ENCODE measurements at regions not wholly inside any gene's neighbourhood (a gene's known extent, or its start where the extent isn't known, plus 50 kb on each side); places are given as distances from the start of the nearest gene placed in this dataset.
"Not testable (repeated sequence)": the region's sequence is repeated elsewhere in the genome, so short reads cannot be mapped to it uniquely, and the experiment has no call there.

DNA sequence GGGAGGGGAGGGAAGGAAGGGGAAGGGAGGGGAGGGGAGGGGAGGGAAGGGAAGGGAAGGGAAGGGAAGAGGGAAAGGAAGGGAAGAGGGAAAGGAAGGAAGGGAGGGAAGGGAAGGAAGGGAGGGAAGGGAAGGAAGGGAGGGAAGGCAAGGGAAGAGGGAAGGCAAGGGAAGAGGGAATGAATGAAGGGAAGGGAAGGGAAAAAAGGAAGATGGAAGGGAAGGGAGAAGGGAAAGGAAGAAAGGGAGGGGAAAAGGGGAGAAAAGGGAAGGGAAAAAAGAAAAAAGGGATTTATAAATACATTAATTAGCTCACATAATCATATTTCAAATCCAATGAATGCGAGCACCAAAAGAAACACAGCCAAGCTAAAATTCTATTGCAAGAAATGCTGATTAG lies 202.9 kb upstream of the LRRTM4 start:
- DNase-seq = no peak

DNA sequence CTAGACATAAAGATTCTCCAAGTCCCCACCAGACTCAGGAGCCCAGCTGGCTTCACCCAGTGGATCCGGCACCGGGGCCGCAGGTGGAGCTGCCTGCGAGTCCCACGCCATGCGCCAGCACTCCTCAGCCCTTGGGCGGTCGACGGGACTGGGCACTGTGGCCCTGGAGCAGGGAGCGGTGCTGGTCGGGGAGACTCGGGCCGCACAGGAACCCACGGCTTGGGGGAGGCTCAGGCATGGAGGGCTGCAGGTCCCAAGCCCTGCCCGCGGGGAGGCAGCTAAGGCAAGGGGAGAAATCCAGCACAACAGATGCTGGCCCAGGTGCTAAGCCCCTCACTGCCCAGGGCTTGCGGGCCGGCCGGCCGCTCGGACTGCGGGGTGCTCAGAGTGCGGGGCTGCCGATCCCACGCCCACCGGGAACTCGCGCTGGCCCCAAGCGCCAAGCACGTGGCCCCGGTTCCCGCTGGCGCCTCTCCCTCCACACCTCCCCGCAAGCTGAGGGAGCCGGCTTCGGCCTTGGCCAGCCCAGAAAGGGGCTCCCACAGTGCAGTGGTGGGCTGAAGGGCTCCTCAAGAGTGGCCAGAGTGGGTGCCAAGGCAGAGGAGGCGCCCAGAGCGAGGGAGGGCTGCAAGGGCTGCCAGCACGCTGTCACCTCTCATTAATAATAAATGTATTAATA lies 212.6 kb upstream of the LRRTM4 start:
- not testable (repeated sequence) for DNase-seq

DNA sequence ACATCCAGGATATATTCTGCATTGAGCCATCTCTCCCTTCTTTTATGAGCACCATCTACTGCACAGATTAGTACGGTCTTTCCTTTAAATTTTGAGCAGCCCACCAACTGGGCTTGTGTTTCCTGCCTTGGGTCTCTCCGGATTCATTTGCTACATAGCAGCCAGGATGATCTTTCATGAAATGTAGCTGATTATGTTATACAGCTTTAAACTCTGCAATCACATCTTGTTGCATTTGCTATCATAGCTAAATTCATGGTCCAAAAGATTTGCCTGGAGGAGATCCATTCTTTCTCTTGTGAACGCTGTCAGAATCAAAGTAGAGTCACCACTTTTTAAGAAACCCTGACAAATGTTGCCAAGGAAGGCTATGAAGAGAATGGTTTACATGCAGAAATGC lies 215.1 kb upstream of the LRRTM4 start:
- no peak for DNase-seq

DNA sequence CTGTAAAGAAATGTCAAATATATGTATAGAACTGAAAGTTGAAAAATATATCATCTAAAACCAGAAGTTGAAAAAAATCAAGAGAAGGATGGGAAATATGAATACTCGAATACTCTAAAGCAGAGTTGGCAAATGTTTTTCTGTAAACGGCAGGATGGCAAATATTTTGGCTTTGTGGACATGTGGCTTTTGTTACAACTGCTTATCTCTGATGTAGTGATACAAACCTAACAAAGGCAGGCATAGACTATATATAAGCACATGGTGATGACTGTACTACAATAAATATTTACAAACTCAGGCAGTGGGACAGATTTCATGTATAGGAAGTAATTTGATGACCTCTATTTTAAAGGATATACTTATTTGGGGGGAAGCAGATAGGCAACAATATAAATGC lies 224.6 kb upstream of the LRRTM4 start:
- no peak for DNase-seq

DNA sequence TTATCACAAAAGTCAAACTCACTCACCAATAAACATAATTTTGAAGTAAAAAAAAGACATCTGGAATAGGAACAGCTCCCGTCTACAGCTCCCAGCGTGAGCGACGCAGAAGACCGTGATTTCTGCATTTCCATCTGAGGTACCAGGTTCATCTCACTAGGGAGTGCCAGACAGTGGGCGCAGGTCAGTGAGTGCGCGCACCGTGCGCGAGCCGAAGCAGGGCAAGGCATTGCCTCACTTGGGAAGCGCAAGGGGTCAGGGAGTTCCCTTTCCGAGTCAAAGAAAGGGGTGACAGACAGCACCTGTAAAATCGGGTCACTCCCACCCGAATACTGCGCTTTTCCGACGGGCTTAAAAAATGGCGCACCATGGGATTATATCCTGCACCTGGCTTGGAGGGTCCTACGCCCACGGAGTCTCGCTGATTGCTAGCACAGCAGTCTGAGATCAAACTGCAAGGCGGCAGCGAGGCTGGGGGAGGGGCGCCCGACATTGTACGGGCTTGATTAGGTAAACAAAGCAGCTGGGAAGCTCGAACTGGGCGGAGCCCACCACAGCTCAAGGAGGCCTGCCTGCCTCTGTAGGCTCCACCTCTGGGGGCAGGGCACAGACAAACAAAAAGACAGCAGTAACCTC lies 231.7 kb upstream of the LRRTM4 start:
- not testable (repeated sequence) for DNase-seq

DNA sequence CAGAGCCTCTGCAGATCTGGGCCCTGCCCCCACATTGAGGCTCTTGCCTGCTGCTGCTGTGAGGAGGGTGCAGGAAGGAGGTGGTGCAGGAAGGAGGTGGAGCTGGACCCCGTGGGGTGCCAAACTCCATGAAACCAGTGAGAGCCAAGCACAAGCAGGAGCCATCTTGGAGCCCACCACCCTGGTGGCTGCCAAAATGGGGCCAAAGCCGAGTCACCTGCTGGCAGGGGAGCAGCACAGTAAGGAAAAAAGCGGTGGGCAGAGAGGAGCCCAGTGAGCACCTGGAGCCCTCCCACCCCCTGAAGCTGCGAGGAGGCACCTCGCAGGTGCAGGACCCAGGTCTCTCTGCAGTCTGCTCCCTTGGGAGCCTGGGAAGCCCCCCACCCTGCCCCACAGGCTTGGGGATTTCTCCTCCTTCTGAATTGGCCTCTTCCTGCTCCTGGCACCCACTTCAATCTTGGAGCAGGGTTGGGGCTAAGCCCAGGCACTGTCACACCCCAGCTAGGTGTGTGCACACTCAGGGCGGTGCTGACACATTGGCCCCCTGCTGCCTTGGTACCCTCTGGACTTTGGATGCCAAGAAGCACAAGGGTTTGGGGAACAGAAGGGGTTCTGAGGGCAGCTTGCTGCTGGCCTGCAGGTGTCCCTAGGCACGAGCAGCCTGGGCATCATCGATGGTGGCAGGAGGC lies 245.4 kb upstream of the LRRTM4 start:
- no peak for DNase-seq

DNA sequence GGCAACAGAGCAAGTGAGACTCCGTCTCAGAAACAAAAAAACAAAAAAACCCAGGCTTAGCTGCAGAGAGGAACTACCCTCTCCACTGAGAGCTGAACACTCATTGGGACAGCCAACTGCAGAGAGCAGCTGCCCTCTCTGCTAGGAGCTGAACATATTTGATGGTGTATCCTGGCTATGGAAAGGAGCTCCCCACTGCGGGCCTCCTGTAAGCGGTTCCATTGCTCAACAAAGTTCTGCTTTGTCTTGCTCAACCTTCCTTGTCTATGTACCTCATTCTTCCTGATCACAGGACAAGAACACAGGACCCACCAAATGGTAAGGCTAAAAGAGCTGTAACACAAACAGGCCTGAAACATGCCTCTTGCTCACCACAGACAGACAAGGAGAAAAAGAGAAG lies 246.3 kb upstream of the LRRTM4 start:
- DNase-seq = no peak

DNA sequence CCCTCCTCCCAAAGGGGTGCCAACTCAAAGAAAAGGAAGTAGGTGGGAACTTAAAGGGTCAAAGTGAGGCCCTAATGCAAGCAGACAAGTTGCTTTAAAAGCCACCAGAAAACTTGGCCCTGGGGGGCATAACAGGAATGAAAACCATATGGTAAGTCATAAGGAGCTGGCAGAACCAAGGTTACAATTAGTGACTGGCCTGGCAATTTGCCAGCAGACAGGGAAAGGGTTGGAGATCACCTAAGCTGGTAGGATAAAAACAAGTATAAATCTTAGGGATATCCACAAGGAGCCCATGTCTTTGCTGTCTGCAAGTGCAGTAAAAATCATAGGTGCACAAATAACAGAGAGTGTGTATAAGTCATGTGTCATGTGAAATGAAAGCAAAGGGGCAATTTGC lies 256.7 kb upstream of the LRRTM4 start:
- DNase-seq = no peak

DNA sequence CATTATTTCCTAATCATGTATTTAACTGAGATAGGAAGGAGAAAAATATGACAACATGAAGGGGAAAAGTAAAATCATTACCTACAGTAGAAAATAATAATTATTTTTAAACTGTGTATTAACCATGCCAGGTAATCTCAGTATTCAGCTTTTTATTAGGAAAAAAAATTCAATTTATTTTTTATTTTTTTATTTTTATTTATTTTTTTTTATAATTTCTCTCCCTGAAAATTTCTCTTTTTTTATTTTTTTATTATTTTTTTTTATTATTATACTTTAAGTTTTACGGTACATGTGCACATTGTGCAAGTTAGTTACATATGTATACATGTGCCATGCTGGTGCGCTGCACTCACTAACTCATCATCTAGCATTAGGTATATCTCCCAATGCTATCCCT lies 271.3 kb upstream of the LRRTM4 start:
- DNase-seq = not testable (repeated sequence)

DNA sequence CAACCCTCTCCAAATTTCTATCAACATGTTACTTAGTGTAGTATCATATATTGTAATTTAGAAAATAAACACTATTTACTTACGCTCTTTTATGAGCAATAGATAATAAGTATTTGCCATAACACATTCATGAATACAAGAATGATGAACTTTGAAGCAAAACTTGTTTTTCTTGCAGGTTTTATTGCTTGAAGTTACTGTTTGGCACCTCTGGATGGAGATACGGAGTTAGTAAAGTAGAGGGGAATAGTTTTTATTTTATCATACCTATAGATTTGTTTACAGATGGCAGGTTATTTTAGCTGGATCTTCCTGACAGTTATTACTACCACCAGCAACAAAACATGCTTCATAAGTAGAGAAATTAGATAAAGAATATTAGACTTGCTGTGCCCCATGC lies 274.2 kb upstream of the LRRTM4 start:
- no peak for DNase-seq

DNA sequence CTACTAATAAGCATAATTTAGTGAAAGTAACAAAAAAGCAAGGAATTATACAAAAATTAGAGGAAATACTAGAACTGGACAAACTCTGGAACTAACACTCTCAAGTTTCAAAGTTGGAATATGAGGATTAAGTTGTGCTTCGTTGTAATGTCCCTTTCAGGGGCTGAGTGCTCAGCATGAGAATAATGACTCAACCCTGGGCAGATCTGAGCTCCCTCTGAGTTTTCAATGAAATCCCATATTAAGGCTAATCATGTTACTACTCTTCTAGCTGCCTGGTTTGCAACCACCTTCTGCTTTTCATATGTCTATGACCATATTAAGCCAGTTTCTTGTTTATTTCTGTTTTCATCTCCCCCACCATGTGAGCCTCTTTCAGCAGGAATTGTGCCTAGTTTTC lies 274.9 kb upstream of the LRRTM4 start:
- DNase-seq = no peak

DNA sequence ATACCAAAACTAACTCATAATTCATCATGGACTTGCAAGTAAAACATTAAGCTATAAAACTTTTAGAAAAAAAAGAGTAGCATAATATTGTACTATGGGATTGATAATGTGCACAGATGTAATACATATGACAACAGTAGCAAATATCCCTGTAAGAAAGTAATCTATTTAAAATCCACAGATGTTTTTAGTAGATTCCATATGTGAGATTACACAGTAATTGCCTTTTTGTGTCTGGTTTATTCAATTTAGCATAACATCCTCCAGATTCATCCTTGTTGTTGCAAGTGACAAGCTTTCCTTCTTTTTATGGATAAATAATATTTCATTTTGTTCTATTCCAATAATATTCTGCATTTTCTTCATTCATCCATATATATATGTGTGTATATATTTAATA lies 278.2 kb upstream of the LRRTM4 start:
- no peak for DNase-seq

DNA sequence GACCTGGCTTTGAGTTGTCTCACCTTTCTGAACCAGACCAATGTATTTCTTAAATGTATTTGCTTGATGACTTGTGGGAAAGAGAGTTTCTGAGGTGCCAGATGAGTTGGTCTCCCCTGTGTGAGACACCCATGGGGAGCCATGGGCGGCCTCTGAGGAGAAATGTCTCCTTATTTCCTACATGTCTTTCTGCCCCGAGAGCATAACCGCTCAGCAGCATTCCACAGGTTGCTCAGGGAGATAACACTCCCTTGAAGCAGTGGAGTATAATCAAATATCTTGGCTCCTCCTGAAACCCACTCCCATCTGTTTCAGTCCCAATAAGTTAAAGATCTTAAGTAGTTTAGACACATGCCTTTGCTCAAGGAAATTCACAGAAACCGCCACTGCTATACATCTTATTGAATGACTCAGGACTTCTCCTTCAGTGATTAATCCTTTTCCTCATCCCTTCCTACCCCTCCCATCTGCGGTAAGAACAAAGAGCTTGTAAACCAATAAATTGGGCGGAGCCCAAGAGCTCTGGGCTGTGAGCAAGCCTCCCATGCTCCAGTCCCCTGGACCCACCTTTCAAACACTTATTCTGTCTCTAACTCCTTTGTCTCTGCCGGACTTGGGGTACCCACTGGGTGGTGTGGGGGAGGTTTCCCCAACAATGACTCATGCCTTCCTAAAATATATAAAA lies 285.5 kb upstream of the LRRTM4 start:
- DNase-seq = no peak

DNA sequence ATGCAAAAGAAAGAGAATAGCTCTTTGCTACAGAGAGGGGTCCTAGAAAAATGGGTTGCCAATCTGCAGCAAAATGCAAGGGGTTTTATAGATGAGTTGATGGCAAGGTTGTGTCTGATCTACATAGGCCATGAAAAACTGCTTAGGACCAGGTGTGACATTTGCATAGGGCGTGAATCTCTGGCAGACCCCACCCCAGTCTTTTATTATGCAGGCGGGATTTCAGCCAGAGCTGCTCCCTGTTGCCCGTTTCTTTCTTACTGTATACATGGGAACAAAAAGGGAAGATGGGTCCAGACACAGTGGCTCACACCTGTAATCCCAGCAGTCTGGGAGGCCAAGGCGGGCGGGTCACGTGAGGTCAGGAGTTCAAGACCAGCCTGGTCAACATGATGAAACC lies 286.4 kb upstream of the LRRTM4 start:
- no peak for DNase-seq

DNA sequence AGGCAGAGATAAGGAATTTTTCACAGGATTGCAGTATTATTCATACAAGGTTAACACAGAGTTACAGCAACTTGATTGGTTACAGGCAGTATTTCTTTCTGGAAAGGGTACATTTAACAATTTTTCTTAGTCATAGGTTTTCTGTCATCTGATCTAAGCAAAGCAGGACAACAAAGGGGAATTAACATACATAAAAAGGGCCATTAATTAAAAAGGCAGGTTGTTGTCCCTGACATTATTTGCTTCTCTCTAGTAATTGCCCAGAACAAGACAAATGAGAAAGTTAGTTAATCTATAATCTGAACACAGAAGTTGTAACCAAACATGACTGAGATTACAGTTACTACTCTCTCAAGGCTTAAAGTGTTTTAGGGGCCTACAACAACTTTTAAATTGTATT lies 291.4 kb upstream of the LRRTM4 start:
- no peak for DNase-seq

DNA sequence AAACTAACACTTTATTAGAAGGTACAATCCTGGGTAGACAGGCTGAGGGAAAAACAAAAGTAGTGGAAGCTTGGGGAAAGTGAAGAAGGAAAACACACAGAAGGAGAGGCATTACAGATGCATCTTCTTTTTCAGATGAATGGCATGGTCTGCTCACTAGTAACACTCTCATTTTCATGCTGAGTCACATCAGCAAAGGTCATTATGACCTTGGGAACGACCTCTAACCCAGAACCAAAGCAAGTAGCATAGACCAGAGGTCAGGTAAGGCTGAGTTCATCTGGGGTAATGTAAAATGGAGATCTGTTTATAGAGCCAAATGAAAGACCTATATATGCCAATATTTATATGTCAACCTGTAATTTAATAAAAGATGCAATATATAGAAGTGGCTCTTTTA lies 294.4 kb upstream of the LRRTM4 start:
- no peak for DNase-seq

DNA sequence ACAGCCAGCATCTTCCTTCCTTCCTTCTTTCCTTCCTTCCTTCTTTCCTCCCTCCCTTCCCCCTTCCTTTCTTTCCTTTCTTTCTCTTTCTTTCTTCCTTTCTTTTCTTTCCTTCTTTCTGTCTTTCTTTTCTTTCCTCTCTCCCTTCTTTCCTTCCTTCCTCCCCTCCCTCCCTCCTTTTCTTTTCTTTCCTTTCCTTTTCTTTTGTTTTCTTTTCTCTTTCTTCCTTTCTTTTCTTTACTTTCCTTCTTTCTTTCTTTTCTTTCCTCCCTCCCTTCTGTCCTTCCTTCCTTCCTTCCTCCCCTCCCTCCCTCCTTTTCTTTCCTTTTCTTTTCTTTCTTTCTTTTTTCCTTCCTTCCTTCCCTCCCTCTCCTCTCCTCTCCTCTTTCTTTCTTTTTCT lies 296.0 kb upstream of the LRRTM4 start:
- no peak for DNase-seq

DNA sequence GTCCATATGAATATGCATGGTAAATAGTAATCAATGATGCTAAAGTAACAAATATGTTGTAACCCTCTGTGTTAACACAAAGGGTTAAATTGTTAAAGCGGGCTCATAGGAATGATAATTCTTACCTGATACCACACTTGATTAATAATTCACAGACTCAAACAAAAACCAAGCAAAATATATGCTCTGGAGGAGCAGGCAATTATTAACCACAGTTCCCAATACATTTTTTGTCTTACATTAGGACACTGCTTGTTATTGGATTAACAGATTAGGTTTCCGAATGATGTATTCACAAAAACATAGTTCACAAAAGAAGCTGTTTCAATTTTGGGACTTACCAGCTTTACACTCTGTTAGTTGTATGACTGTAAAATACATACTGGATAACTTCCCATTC lies 300.9 kb upstream of the LRRTM4 start:
- no peak for DNase-seq

DNA sequence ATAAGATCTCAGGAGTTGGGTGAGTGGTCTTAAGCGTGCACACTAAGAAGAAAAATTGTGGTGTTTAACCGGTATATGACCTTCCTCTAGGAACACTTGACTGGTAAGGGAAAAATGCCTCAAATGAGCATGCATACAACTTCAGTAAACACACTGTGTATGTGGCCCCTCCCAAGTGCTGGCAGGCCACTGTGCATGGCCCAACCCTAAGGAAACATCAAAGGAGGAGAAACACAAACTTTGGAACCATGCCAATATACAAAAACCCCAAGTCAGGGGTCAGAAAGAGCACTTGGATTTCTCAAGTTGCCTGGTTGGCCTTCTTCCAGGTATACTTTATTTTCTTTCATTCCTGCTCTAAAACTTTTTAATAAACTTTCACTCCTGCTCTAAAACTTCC lies 308.9 kb upstream of the LRRTM4 start:
- DNase-seq = no peak

DNA sequence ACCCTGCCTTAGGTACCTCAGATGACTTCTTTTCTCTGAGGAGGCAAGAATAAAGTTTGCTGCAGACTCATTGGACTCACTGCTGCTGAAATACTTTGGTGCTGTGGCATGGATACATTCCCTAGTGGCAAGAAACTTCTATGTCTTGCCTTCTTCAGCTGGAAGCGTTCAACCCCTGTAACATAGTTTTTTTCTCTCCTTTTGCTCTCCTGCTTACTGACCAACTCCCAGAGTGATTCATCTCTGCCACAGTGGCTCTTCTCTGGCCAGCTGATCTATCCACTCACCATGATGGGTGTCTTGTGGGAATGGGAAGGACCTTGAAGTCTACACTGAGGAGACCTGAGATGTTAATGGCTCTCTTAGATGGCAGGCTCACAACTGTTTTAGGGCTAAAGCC lies 309.3 kb upstream of the LRRTM4 start:
- DNase-seq = no peak

DNA sequence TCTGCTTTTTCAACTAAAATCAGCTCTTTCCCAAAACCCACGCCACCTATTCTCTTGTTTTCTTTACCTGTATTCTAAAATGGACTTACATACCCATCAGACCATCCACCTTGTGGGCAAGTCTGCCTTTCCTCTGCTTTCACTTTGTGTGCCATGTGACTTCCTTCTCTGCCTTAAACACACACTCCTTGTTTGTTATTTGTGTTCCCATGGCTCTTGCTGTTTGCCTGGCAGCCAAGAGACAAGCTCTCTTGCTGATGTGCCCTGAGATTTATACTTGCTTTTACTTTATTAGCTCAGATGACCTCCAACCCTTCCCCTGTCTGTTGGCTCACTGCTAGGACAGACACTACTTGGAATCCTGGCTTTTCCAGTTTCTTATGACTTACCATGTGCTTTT lies 309.7 kb upstream of the LRRTM4 start:
- DNase-seq = no peak

DNA sequence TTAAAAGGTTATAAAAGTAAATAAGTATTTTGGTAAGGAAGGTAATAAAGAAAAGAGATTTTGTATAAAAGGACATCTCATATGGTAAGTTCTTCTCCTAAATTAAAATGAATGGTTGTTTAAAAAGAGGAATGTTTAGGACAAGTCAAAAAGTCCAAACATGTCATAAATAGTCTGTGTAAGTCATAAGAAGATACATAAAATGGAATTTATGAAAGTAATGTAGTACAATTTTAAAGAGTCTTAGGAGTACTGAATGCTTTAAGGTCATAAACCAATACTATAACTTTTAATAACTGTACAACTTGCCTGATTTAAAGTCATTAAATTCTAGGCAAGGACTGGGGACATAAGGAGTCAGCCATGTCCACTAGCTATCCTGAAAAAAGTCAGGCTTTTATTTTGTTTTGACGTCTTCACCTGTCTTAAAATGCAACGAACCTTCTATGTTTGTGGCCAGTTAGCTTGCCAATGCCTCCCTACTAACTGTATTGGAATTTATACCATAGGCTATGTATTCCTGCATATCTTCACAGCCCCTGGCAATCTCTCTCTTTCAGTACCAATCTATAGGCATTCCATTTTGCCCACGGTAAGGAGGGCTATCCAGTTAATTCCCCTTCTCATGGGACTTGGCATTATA lies 312.3 kb upstream of the LRRTM4 start:
- DNase-seq = no peak

DNA sequence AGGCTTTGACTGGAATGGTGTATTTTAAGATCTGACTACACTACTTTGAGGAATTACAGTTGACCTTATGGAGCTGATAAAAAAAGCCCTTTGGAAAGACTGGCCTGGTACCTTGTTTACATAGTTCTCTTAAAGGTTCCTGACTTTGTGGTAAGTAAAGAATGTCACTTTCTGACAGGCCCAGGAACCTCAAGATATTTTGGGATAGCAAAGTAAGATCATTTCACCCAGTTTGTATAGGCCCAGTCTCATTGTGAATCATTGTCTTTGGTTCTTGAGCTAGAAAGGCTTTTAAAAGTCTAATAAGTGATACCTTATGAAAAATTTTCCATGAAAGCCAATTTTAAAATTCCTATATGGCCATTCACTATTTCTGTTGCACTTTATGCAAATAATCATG lies 316.3 kb upstream of the LRRTM4 start:
- no peak for DNase-seq

All from right kidney (tissue), 1 donor.